ENCODE measurements at regions not wholly inside any gene's neighbourhood (a gene's known extent, or its start where the extent isn't known, plus 50 kb on each side); places are given as distances from the start of the nearest gene placed in this dataset.

- Histone ChIP-seq H3K4me3 (ENCODE audit: insufficient read depth, low read depth, low read length) (no peak overlapping the region), H3K36me3 (replicated peaks; ENCODE audit: control insufficient read depth, insufficient read depth, low read length) (no peaks in the 10 kb centered on the region), H3K27me3 (ENCODE audit: control insufficient read depth, insufficient read depth, low read length) (no peaks in the 10 kb centered on the region)
- DNase-seq = no peak
These were observed 50.3 kb upstream of the HMHB1 start for GRCh38 chr5:143761663-143762062.

GRCh38 chr5:143760755-143761154, 51.2 kb upstream of the HMHB1 start:
- no peaks in the 10 kb centered on the region for H3K27me3 ChIP-seq (ENCODE audit: control insufficient read depth, insufficient read depth, low read length)
- no peak overlapping the region for H3K4me3 ChIP-seq (ENCODE audit: insufficient read depth, low read depth, low read length)
- no peak for DNase-seq
- H3K36me3 ChIP-seq (replicated peaks; ENCODE audit: control insufficient read depth, insufficient read depth, low read length) = no peaks in the 10 kb centered on the region

GRCh38 chr5:143760131-143760505, 51.8 kb upstream of the HMHB1 start:
- Histone ChIP-seq H3K4me3 (ENCODE audit: insufficient read depth, low read depth, low read length) (no peak overlapping the region), H3K36me3 (replicated peaks; ENCODE audit: control insufficient read depth, insufficient read depth, low read length) (no peaks in the 10 kb centered on the region), H3K27me3 (ENCODE audit: control insufficient read depth, insufficient read depth, low read length) (no peaks in the 10 kb centered on the region)
- no peak for DNase-seq

- H3K36me3 ChIP-seq (replicated peaks; ENCODE audit: control insufficient read depth, insufficient read depth, low read length) = no peaks in the 10 kb centered on the region
- no peak overlapping the region for H3K4me3 ChIP-seq (ENCODE audit: insufficient read depth, low read depth, low read length)
- DNase-seq = no peak
- no peaks in the 10 kb centered on the region for H3K27me3 ChIP-seq (ENCODE audit: control insufficient read depth, insufficient read depth, low read length)
These were observed 52.4 kb upstream of the HMHB1 start for GRCh38 chr5:143759396-143760130.

GRCh38 chr5:143758750-143759149, 53.2 kb upstream of the HMHB1 start:
- Histone ChIP-seq H3K27me3 (ENCODE audit: control insufficient read depth, insufficient read depth, low read length) (no peaks in the 10 kb centered on the region), H3K4me3 (ENCODE audit: insufficient read depth, low read depth, low read length) (no peak overlapping the region), H3K36me3 (replicated peaks; ENCODE audit: control insufficient read depth, insufficient read depth, low read length) (no peaks in the 10 kb centered on the region)
- no peak for DNase-seq

GRCh38 chr5:143758015-143758414, 53.9 kb upstream of the HMHB1 start:
- Histone ChIP-seq H3K36me3 (replicated peaks; ENCODE audit: control insufficient read depth, insufficient read depth, low read length) (no peaks in the 10 kb centered on the region), H3K4me3 (ENCODE audit: insufficient read depth, low read depth, low read length) (no peak overlapping the region), H3K27me3 (ENCODE audit: control insufficient read depth, insufficient read depth, low read length) (no peaks in the 10 kb centered on the region)
- no peak for DNase-seq

GRCh38 chr5:143757116-143757515, 54.8 kb upstream of the HMHB1 start:
- DNase-seq = no peak
- no peak overlapping the region for H3K4me3 ChIP-seq (ENCODE audit: insufficient read depth, low read depth, low read length)
- no peaks in the 10 kb centered on the region for H3K36me3 ChIP-seq (replicated peaks; ENCODE audit: control insufficient read depth, insufficient read depth, low read length)
- no peaks in the 10 kb centered on the region for H3K27me3 ChIP-seq (ENCODE audit: control insufficient read depth, insufficient read depth, low read length)

- Histone ChIP-seq H3K27me3 (ENCODE audit: control insufficient read depth, insufficient read depth, low read length) (no peaks in the 10 kb centered on the region), H3K36me3 (replicated peaks; ENCODE audit: control insufficient read depth, insufficient read depth, low read length) (no peaks in the 10 kb centered on the region), H3K4me3 (ENCODE audit: insufficient read depth, low read depth, low read length) (no peak overlapping the region)
- DNase-seq = no peak
These were observed 56.0 kb upstream of the HMHB1 start for GRCh38 chr5:143755966-143756365.

GRCh38 chr5:143752165-143752850, 59.7 kb upstream of the HMHB1 start:
- Histone ChIP-seq H3K27me3 (ENCODE audit: control insufficient read depth, insufficient read depth, low read length) (no peaks in the 10 kb centered on the region), H3K4me3 (ENCODE audit: insufficient read depth, low read depth, low read length) (no peak overlapping the region), H3K36me3 (replicated peaks; ENCODE audit: control insufficient read depth, insufficient read depth, low read length) (no peaks in the 10 kb centered on the region)
- DNase-seq = no peak

- no peak overlapping the region for H3K4me3 ChIP-seq (ENCODE audit: insufficient read depth, low read depth, low read length)
- no peaks in the 10 kb centered on the region for H3K36me3 ChIP-seq (replicated peaks; ENCODE audit: control insufficient read depth, insufficient read depth, low read length)
- no peaks in the 10 kb centered on the region for H3K27me3 ChIP-seq (ENCODE audit: control insufficient read depth, insufficient read depth, low read length)
- DNase-seq = peak; percentile 4
These were observed 60.6 kb upstream of the HMHB1 start for GRCh38 chr5:143751342-143751741.

GRCh38 chr5:143749581-143750205, 62.3 kb upstream of the HMHB1 start:
- no peak for DNase-seq
- Histone ChIP-seq H3K4me3 (ENCODE audit: insufficient read depth, low read depth, low read length) (no peak overlapping the region), H3K27me3 (ENCODE audit: control insufficient read depth, insufficient read depth, low read length) (no peaks in the 10 kb centered on the region), H3K36me3 (replicated peaks; ENCODE audit: control insufficient read depth, insufficient read depth, low read length) (no peaks in the 10 kb centered on the region)

GRCh38 chr5:143748516-143748915, 63.4 kb upstream of the HMHB1 start:
- Histone ChIP-seq H3K27me3 (ENCODE audit: control insufficient read depth, insufficient read depth, low read length) (no peaks in the 10 kb centered on the region), H3K4me3 (ENCODE audit: insufficient read depth, low read depth, low read length) (no peak overlapping the region), H3K36me3 (replicated peaks; ENCODE audit: control insufficient read depth, insufficient read depth, low read length) (no peaks in the 10 kb centered on the region)
- DNase-seq = no peak

- Histone ChIP-seq H3K27me3 (ENCODE audit: control insufficient read depth, insufficient read depth, low read length) (no peaks in the 10 kb centered on the region), H3K36me3 (replicated peaks; ENCODE audit: control insufficient read depth, insufficient read depth, low read length) (no peaks in the 10 kb centered on the region), H3K4me3 (ENCODE audit: insufficient read depth, low read depth, low read length) (no peak overlapping the region)
- DNase-seq = no peak
These were observed 69.0 kb upstream of the HMHB1 start for GRCh38 chr5:143742951-143743350.

GRCh38 chr5:143741421-143741820, 70.5 kb upstream of the HMHB1 start:
- DNase-seq = no peak
- H3K4me3 ChIP-seq (ENCODE audit: insufficient read depth, low read depth, low read length) = no peak overlapping the region
- no peaks in the 10 kb centered on the region for H3K27me3 ChIP-seq (ENCODE audit: control insufficient read depth, insufficient read depth, low read length)
- no peaks in the 10 kb centered on the region for H3K36me3 ChIP-seq (replicated peaks; ENCODE audit: control insufficient read depth, insufficient read depth, low read length)

GRCh38 chr5:143740956-143741355, 71.0 kb upstream of the HMHB1 start:
- H3K4me3 ChIP-seq (ENCODE audit: insufficient read depth, low read depth, low read length) = no peak overlapping the region
- no peak for DNase-seq
- H3K27me3 ChIP-seq (ENCODE audit: control insufficient read depth, insufficient read depth, low read length) = no peaks in the 10 kb centered on the region
- no peaks in the 10 kb centered on the region for H3K36me3 ChIP-seq (replicated peaks; ENCODE audit: control insufficient read depth, insufficient read depth, low read length)

All from H7 (cell line).